Fibroblast of the aortic adventitia (primary cell): ENCODE measurements at regions not wholly inside any gene's neighbourhood (a gene's known extent, or its start where the extent isn't known, plus 50 kb on each side); places are given as distances from the start of the nearest gene placed in this dataset.
A peak's percentile ranks its signal among the peaks of the same experiment; 100 is the strongest.

Source experiments
- DNase-seq: peaks from one replicate; pipeline ENCODE4 v3.0.0-alpha.2; 2010; ENCODE audit warnings: low read depth
- H3K4me3 ChIP-seq: 2 replicates; pipeline ENCODE4 v1.5.1; 2011; ENCODE audit warnings: low read depth, mild to moderate bottlenecking, control low read depth, low read length, moderate library complexity
- TF ChIP-seq, protein P1 (sequence below): IDR thresholded peaks from 2 replicates; pipeline ENCODE4 v1.5.1; 2011; ENCODE audit warnings: mild to moderate bottlenecking, low read length, control low read depth, inconsistent platforms; ENCODE audit not compliant: insufficient read depth

DNA sequence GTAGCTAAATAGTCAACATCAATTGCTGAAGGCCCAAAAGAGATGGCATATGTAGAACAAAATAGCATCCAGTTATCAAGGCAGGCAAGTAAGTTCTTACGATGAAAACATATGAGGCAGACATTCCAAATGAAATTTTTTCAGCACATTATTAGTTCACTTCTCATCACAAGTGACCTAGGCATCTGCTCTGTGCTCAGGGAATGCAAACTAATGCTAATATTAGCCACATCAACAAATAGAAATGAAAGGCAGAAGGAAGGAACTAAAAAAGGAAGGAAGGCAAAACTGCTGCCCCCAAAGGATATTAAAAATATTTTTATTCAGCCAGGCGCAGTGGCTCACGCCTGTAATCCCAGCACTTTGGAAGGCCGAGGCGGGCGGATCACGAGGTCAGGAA, 51.2 kb upstream of the ROCK1 start:
- no peak for DNase-seq
- H3K4me3 ChIP-seq = no peak overlapping the region
- TF ChIP-seq, protein P1, sequence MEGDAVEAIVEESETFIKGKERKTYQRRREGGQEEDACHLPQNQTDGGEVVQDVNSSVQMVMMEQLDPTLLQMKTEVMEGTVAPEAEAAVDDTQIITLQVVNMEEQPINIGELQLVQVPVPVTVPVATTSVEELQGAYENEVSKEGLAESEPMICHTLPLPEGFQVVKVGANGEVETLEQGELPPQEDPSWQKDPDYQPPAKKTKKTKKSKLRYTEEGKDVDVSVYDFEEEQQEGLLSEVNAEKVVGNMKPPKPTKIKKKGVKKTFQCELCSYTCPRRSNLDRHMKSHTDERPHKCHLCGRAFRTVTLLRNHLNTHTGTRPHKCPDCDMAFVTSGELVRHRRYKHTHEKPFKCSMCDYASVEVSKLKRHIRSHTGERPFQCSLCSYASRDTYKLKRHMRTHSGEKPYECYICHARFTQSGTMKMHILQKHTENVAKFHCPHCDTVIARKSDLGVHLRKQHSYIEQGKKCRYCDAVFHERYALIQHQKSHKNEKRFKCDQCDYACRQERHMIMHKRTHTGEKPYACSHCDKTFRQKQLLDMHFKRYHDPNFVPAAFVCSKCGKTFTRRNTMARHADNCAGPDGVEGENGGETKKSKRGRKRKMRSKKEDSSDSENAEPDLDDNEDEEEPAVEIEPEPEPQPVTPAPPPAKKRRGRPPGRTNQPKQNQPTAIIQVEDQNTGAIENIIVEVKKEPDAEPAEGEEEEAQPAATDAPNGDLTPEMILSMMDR = no peak

GRCh38 chr18:21163647-21164547, 52.3 kb upstream of the ROCK1 start:
- DNase-seq = peak; percentile 89
- TF ChIP-seq, protein P1 = no peak
- no peak overlapping the region for H3K4me3 ChIP-seq

DNA sequence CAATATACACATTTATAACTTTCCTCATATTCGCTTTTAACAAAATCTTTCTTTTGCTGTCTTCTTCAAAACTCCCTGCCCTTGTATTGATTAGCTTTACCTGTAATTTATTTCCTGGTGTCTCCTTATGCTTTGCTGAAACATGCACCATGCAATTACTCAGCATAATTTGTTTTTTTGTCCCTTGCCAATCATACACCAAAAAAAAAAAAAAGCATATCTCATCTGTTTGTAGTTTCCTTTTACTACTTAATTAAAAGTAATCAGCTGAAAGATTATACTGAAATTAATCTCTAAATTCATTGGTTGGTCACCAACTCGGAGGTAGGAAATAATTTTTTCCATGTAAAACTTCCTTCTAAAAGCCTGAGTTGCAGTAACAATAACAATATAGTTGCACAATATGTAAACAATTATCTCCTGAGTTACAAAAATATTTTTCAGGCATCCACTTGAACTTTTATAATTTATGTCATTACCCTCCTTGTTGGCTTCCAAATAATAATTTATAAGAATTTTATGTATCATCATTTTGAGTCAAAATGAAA, 53.0 kb upstream of the ROCK1 start:
- no peak overlapping the region for H3K4me3 ChIP-seq
- DNase-seq = no peak
- TF ChIP-seq, protein P1 = no peak

DNA sequence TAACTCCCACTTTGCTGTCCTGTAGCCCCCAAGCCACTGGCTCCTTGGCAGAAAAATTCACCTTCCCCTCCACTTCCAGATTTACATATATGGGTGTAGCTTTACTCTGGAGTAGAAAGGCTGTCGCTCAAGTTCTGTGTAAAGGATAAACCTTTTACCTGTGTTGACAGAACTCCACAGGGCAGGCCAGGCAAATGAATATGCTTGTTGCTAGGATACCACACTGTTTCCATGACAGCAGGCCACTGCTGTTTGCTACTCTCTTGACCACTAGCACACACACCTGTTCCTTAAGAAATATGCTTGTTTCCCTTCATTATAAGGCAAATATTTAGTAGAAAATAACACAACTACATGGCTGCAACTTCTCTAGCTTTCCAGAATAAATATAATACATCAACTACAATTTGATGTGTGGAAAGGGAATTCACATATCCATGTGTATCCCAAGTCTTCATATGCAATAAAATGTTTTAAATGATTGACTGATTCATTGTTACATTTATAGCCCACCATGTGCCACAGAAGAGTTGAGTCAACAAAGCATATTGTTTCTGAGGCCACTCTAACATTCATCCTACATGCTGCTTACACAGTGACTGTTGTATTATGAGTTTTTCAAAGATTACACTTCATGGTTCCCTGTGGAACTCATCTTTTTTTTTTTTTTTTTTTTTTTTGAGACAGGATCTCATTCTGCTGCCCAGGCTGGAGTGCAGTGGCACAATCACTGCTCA, 56.2 kb upstream of the ROCK1 start:
- H3K4me3 ChIP-seq = no peak overlapping the region
- DNase-seq = no peak

GRCh38 chr18:21168880-21169279, 57.3 kb upstream of the ROCK1 start:
- no peak for DNase-seq
- no peak overlapping the region for H3K4me3 ChIP-seq
- TF ChIP-seq, protein P1 = no peak

More for the DNA sequence above, 56.2 kb upstream of the ROCK1 start:
- TF ChIP-seq, protein P1 = no peak

DNA sequence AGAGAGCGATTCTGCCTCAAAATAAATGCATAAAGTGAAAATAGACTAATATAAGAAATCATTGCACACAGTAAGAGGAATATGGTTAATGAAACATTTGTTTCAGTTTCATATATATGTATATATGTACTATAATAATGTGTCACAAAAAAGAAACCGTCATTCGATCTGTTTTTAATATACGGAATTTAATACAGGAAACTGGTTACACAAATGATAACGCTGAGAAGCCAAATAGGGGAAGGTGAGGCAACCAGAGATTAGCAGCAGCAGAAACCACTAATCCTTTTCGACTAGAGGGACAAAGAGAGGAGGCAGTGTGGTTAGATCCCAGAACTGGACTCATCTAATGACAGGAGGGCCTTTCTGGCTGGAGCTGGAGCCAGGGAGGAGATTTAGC, 64.2 kb upstream of the GREB1L start:
- DNase-seq = no peak
- TF ChIP-seq, protein P1 = no peak
- no peak overlapping the region for H3K4me3 ChIP-seq
